GM12878 (cell line): ENCODE measurements at regions not wholly inside any gene's neighbourhood (a gene's known extent, or its start where the extent isn't known, plus 50 kb on each side); places are given as distances from the start of the nearest gene placed in this dataset.

Experiments
- CTCF ChIP-seq, 3 experiments: IDR thresholded peaks in 2 of 3; conservative IDR thresholded peaks in 1 of 3; 2 replicates each; pipeline ENCODE4 v1.5.1; 2011; ENCODE audit warnings: low read depth in 3 of 3, low read length in 3 of 3, mild to moderate bottlenecking in 3 of 3, control low read depth in 2 of 3, moderate library complexity in 2 of 3, inconsistent platforms in 1 of 3, mixed read lengths in 1 of 3; ENCODE audit not compliant: control insufficient read depth in 2 of 3, insufficient read depth in 1 of 3; ENCODE audit errors: extremely low read depth in 1 of 3
- EED ChIP-seq: sonication (generic); IDR thresholded peaks from 2 replicates; pipeline ENCODE4 v1.6.1; 2016; ENCODE audit warnings: antibody characterized with exemption, low read depth
- EZH2 ChIP-seq: IDR thresholded peaks from 2 replicates; pipeline ENCODE4 v1.6.1; 2012; ENCODE audit warnings: low read depth, mild to moderate bottlenecking, control low read depth, inconsistent platforms, low read length, borderline replicate concordance; ENCODE audit not compliant: control insufficient read depth
- HDAC6 ChIP-seq: fragments of 200-600 bp; sonication (generic); IDR thresholded peaks from one replicate; pipeline ENCODE4 v1.8.0; 2017; ENCODE audit warnings: antibody characterized with exemption; ENCODE audit not compliant: unreplicated experiment
- POLR2AphosphoS2 ChIP-seq: IDR thresholded peaks from 2 replicates; pipeline ENCODE4 v1.6.1; 2011; ENCODE audit warnings: low read depth, mild to moderate bottlenecking, low read length, improper control_type of control experiment, moderate library complexity
- POLR2AphosphoS5 ChIP-seq: IDR thresholded peaks from 2 replicates; pipeline ENCODE4 v1.6.1; 2011; ENCODE audit warnings: mild to moderate bottlenecking, low read length, inconsistent platforms
- TF ChIP-seq, protein P1 (sequence below): IDR thresholded peaks from 2 replicates; pipeline ENCODE4 v1.6.1; 2012; ENCODE audit warnings: low read length, inconsistent platforms

- no peak for TF ChIP-seq CTCF (IDR thresholded peaks at IDR 0.05 in 2 of 3, conservative IDR thresholded peaks at IDR 0.05 in 1 of 3; ENCODE audit: control insufficient read depth in 2 of 3, extremely low read depth in 1 of 3, insufficient read depth in 1 of 3, low read depth in 3 of 3, low read length in 3 of 3)
- TF ChIP-seq, protein P1, sequence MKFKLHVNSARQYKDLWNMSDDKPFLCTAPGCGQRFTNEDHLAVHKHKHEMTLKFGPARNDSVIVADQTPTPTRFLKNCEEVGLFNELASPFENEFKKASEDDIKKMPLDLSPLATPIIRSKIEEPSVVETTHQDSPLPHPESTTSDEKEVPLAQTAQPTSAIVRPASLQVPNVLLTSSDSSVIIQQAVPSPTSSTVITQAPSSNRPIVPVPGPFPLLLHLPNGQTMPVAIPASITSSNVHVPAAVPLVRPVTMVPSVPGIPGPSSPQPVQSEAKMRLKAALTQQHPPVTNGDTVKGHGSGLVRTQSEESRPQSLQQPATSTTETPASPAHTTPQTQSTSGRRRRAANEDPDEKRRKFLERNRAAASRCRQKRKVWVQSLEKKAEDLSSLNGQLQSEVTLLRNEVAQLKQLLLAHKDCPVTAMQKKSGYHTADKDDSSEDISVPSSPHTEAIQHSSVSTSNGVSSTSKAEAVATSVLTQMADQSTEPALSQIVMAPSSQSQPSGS: no peak
- TF ChIP-seq POLR2AphosphoS2: no peak
- no peak for TF ChIP-seq HDAC6
- TF ChIP-seq EZH2: no peak
- TF ChIP-seq POLR2AphosphoS5: no peak
- TF ChIP-seq EED: no peak
These were observed 206.0 kb upstream of the PREP start for GRCh38 chr6:105608711-105609374.
